ENCODE measurements at regions not wholly inside any gene's neighbourhood (a gene's known extent, or its start where the extent isn't known, plus 50 kb on each side); places are given as distances from the start of the nearest gene placed in this dataset.

DNA sequence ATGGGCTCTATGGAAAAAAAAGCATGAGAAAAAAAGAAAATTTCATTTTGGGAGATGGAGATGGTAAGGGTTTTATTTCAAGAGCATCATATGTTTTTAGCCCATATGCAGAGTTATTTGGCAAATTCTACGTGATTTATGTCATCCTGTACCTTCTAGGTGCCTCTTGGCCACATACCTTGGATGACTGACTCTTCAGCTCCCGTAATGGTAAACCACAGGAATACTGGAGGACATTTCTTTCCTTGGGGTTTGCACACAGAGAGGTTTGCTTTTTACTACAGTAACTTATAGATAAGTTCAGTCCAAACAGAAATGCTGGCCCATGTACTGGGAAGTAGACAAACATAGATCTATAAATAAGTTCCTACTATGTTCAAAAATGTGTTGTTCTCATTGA, 132.2 kb downstream of the SH3BGRL2 start:
- FAIRE-seq = no peak

GRCh38 chr6:79762370-79762769, 131.2 kb downstream of the SH3BGRL2 start:
- no peak for FAIRE-seq

DNA sequence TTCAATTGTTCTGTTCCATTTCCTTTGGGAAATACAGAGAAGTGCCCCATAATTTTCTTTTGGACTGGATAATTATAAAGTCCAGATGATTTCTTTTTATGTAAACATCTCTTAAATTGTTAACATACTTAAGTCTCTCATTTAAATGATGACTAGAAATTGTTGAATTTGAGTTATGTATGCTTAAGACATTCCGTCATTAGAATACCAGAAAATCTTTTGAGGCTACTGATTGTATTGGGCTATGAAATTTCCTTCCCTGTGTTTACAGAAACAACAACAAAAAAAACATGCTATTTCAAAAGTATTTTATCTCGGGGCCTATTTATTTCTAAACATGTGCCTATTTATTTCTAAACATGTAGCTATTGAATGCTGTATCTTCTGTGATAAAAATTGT, 125.4 kb downstream of the SH3BGRL2 start:
- no peak for FAIRE-seq

DNA sequence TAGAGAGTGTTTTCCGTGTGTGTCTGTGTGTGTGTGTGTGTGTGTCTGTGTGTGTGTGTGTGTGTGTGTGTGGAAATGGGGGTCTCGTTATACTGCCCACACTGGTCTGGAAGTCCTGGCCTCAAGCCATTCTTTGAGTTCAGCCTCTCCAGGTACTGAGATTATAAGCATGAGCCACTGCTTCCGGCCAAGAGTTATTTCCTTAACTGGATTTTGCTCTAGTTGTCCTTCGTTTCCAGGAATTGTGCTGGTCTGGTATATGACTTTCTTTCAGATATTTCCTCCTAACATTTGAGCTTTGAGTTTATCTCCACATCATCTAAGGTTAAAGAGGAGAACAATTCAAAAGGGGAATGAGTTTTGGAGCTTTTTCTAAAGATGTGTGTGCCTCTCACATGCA, 124.8 kb downstream of the SH3BGRL2 start:
- no peak for FAIRE-seq
